ENCODE measurements at regions not wholly inside any gene's neighbourhood (a gene's known extent, or its start where the extent isn't known, plus 50 kb on each side); places are given as distances from the start of the nearest gene placed in this dataset.

- H3K4me1 ChIP-seq: no peaks in the 10 kb centered on the region
- H2AFZ ChIP-seq: no peak overlapping the region
- H3K4me3 ChIP-seq (ENCODE audit: low read depth, low read length): no peak overlapping the region
- H3K27me3 ChIP-seq (ENCODE audit: control insufficient read depth, insufficient read depth, low read length): no peaks in the 10 kb centered on the region
- no peak overlapping the region for H3K27ac ChIP-seq
- no peaks in the 10 kb centered on the region for H3K36me3 ChIP-seq (ENCODE audit: control insufficient read depth, insufficient read depth, low read length)
- no peaks in the 10 kb centered on the region for H3K9me3 ChIP-seq (ENCODE audit: control insufficient read depth, low read length)
- H3K79me2 ChIP-seq: no peaks in the 10 kb centered on the region
- no peak overlapping the region for H3K4me2 ChIP-seq (ENCODE audit: low read length)
- TF ChIP-seq CTCF (IDR thresholded peaks at IDR 0.05): no peak
- H3K9ac ChIP-seq: no peak overlapping the region
These were observed 1565.5 kb upstream of the RAG2 start for GRCh38 chr11:38163526-38163925.

GRCh38 chr11:38160433-38160832, 1562.4 kb upstream of the RAG2 start:
- TF ChIP-seq CTCF (IDR thresholded peaks at IDR 0.05): no peak
- Histone ChIP-seq H3K4me1 (no peaks in the 10 kb centered on the region), H3K9me3 (ENCODE audit: control insufficient read depth, low read length) (no peaks in the 10 kb centered on the region), H3K4me2 (ENCODE audit: low read length) (no peak overlapping the region), H3K79me2 (no peaks in the 10 kb centered on the region), H3K27me3 (ENCODE audit: control insufficient read depth, insufficient read depth, low read length) (no peaks in the 10 kb centered on the region), H3K27ac (no peak overlapping the region), H3K4me3 (ENCODE audit: low read depth, low read length) (no peak overlapping the region), H2AFZ (no peak overlapping the region), H3K9ac (no peak overlapping the region), H3K36me3 (ENCODE audit: control insufficient read depth, insufficient read depth, low read length) (no peaks in the 10 kb centered on the region)

GRCh38 chr11:38159038-38159437, 1561.0 kb upstream of the RAG2 start:
- Histone ChIP-seq H2AFZ (no peak overlapping the region), H3K4me2 (ENCODE audit: low read length) (no peak overlapping the region), H3K79me2 (no peaks in the 10 kb centered on the region), H3K9me3 (ENCODE audit: control insufficient read depth, low read length) (no peaks in the 10 kb centered on the region), H3K4me1 (no peaks in the 10 kb centered on the region), H3K36me3 (ENCODE audit: control insufficient read depth, insufficient read depth, low read length) (no peaks in the 10 kb centered on the region), H3K9ac (no peak overlapping the region), H3K27ac (no peak overlapping the region), H3K4me3 (ENCODE audit: low read depth, low read length) (no peak overlapping the region), H3K27me3 (ENCODE audit: control insufficient read depth, insufficient read depth, low read length) (no peaks in the 10 kb centered on the region)
- no peak for TF ChIP-seq CTCF (IDR thresholded peaks at IDR 0.05)

- H3K4me1 ChIP-seq: no peaks in the 10 kb centered on the region
- H3K27ac ChIP-seq: no peak overlapping the region
- H3K4me2 ChIP-seq (ENCODE audit: low read length): no peak overlapping the region
- no peak overlapping the region for H3K4me3 ChIP-seq (ENCODE audit: low read depth, low read length)
- no peaks in the 10 kb centered on the region for H3K79me2 ChIP-seq
- no peak overlapping the region for H3K9ac ChIP-seq
- H3K27me3 ChIP-seq (ENCODE audit: control insufficient read depth, insufficient read depth, low read length): no peaks in the 10 kb centered on the region
- no peaks in the 10 kb centered on the region for H3K9me3 ChIP-seq (ENCODE audit: control insufficient read depth, low read length)
- H3K36me3 ChIP-seq (ENCODE audit: control insufficient read depth, insufficient read depth, low read length): no peaks in the 10 kb centered on the region
- TF ChIP-seq CTCF (IDR thresholded peaks at IDR 0.05): no peak
- H2AFZ ChIP-seq: no peak overlapping the region
These were observed 1558.6 kb upstream of the RAG2 start for GRCh38 chr11:38156495-38157146.

GRCh38 chr11:38155856-38156255, 1557.8 kb upstream of the RAG2 start:
- Histone ChIP-seq H3K9ac (no peak overlapping the region), H3K27me3 (ENCODE audit: control insufficient read depth, insufficient read depth, low read length) (no peaks in the 10 kb centered on the region), H3K4me2 (ENCODE audit: low read length) (no peak overlapping the region), H3K27ac (no peak overlapping the region), H3K79me2 (no peaks in the 10 kb centered on the region), H3K4me3 (ENCODE audit: low read depth, low read length) (no peak overlapping the region), H3K4me1 (no peaks in the 10 kb centered on the region), H2AFZ (no peak overlapping the region), H3K36me3 (ENCODE audit: control insufficient read depth, insufficient read depth, low read length) (no peaks in the 10 kb centered on the region), H3K9me3 (ENCODE audit: control insufficient read depth, low read length) (no peaks in the 10 kb centered on the region)
- no peak for TF ChIP-seq CTCF (IDR thresholded peaks at IDR 0.05)
